T1000 (cell line): ENCODE measurements at regions not wholly inside any gene's neighbourhood (a gene's known extent, or its start where the extent isn't known, plus 50 kb on each side); places are given as distances from the start of the nearest gene placed in this dataset.
"Not testable (repeated sequence)": the region's sequence is repeated elsewhere in the genome, so short reads cannot be mapped to it uniquely, and the experiment has no call there.

Experiments used
- DNase-seq: peaks from one replicate; lab custom pipeline; 2025; ENCODE audit warnings: mixed read lengths; lab: John Stamatoyannopoulos, UW

DNA sequence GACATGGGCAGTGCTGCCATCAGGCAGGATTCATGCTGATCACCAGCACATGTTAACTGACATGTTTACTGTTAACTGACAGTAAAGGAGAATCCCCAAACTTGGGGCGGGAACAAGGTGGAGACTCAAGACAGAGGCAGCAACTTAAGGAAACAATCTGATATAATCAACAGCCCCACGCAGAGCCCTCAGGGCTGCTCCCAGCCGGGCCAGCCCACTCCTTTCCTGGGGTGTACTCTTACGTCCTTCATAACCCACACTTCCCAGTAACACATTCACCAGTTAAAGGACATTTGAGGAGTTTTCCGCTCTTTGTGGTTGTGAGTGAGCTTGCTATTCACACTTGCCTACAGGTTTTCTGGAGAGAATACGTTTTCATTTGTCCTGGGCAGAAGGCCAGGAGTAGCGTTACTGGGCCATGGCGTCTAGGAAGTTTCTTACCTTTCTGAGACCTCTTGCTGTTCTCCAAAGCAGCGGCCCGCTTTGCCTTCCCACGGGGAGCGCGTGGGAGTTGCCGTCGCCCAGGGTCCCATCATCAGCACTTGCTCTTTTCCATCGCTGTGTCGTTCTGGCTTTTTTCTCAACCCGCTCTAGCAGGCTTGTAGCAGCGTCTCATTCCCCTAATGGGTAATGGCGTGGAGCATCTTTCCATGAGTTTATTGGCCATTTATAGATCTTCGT is 56.4 kb downstream of the FOXF2 start:
- no peak for DNase-seq

DNA sequence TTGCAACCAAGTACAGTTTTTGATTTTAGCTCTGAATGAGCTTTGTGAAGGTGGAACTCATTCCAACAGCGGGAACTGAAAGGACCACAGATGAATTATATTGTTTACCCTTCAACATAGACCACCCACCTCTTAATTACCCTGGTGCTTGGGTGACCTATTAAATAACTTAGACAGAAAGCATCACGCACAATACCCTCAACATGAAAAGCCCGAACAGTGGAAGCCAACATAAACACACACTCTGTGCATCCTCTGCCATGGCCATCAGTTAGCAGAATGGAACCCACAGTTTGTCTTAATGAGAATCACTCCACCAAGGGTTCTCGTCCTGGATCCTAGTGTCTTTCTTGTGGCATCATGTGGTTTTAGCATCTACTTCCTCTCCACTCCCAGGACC is 60.5 kb downstream of the FOXF2 start:
- no peak for DNase-seq

DNA sequence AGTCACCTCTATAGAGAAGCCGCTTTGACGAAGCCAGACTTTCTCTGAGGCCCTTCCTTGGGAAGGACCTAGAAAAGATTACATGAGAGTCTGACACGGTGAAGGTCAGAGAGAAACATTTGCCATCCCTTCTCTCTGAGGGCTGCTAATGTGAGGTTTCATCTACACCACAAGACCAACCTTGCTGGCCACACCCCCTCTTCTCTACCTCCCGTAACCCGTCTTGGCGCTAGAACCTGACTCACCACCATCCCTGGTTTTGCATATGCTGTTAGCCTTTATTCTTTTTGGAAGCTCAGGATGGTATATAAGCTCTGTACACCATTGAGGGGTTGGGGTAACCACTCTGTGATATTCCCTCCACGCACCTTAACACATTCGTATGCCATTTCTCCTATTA is 63.6 kb downstream of the FOXF2 start:
- DNase-seq, result no peak

DNA sequence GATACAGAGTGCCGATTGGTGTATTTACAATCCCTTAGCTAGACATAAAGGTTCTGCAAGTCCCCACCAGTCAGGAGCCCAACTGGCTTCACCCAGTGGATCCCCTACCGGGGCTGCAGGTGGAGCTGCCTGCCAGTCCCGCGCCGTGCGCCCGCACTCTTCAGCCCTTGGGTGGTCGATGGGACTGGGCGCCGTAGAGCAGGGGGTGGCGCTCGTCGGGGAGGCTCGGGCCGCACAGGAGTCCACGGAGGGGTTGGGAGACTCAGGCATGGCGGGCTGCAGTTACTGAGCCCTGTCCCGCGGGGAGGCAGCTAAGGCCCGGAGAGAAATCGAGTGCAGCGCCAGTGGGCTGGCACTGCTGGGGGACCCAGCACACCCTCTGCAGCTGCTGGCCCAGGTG is 67.4 kb downstream of the FOXF2 start:
- not testable (repeated sequence) for DNase-seq

DNA sequence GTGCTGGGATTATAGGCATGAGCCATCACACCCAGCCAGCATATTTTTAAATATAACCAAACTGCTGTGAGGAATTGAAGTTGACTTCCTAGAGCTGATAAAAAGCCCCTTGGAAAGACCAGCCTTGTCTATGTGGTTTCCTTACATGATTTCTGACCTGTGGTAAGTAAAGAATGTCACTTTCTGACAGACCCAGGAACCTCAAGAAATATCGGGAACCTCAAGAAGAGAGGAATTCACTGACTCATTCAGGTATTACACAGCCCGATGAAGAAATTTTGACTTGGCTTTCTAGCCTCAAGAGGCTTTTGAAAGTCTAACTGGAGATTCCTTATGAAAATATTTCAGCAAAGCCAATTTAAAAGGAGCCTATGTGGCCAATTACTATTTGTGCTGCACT is 71.8 kb downstream of the FOXF2 start:
- DNase-seq, result no peak

DNA sequence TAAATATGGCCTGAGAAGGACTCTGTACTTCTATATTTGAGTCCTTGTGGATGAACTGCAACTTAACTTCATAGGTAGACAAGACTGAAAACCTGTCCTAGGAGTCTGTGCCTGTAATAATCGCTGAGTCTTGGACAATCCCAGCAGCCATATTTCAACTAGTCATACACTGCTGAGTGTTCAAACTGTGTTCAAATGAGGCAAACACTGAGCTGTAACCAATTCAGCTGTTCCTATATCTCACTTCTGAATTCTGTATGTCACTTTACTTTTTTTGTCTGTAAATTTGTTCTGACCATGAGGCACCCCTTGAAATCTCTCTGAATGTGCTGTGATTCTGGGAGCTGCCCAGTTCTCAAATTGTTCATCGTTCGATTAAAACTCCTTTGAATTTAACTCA is 72.4 kb downstream of the FOXF2 start:
- no peak for DNase-seq

DNA sequence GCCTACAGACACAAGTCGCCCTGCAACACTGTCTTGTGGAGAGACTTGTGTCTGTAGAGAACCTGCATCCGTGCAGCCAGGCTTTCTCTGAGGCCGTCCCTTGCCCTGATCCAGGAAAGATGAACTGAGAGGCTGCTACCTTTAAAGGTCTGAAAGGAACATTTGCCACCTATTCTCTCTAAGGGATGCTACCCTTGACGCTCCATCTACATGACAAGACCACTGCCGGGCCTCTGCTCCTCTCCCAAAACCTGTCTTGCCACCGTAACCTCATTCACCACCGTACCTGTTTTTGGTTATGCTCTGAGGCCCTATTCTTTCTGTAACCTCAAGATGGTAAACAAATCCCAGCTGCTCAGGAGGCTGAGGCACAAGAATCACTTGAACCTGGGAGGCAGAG is 73.9 kb downstream of the FOXF2 start:
- DNase-seq, result no peak

DNA sequence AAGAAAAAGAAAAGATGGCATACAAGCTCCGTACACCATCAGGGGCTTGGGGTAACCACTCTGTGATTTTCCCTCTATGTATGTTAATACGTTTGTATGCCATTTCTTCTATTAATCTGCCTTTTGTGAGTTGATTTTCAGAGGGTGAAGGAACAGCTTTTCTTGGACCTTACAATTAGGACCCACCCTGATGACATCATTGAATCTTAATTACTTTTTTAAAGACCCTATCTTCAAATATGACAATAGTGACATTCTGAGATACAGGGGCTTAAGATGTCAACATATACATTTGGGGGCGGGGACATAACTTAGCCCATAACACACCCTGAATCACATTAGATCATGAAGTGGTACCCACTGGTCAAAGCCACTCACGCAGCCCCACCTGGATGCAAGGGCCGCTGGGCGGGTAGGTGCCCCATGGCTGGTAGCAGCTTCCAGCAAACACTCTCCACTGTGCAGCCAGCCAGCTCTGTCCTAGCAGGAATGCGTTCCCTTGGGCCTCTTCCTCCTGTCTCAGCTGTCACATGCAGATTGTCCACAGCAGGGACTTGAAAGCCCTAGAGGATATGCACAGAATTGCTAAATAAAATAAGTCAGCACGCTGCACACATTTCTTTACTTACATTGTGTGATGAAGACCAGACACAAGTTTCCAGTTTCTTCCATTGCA is 74.5 kb downstream of the FOXF2 start:
- no peak for DNase-seq

DNA sequence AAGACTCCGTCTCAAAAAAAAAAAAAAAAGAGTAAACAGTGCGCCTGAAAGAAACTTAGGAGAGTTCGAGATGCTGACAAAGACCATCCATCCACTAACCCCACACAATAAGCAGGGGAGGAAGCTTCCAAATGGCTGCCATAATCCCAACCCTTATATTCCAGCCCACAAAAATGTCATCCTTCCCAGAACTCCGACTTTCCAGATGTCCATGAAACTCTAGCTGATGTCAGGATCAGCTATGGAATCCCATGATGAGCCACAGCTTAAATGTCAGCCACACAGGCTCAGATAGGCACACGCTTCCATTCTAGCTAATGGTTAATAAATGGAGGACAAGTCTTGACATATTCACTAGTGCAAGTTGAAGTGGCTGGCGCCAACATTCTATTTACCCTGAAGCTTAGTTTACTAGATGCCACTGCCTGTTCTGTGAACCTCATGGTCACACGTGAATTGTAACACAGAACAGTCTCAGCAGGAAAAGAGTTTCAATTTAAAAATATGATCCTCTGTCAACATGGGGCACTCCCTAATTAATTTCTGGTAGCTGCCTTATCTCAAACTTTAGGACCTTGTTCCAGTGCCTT is 75.5 kb downstream of the FOXF2 start:
- no peak for DNase-seq

DNA sequence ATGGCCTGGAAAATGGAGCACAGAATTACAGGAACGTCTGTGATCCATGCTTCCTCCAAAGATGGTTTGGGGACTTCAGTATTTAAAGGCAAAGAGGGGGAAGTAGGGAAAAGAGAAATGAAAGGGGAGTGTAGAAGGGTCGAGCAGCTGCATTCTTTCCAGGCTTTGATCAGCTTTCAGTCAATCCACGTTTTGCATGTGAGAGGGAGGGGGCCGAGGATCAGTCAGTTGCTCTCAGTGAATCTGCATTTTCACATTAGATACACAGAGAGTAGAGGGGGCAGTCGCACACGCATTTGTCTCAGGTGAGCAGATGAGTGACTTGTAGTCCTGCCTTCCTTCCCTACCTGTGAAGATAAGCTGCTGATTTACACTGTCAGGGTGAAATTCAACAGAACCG is 78.8 kb downstream of the FOXF2 start:
- no peak for DNase-seq

DNA sequence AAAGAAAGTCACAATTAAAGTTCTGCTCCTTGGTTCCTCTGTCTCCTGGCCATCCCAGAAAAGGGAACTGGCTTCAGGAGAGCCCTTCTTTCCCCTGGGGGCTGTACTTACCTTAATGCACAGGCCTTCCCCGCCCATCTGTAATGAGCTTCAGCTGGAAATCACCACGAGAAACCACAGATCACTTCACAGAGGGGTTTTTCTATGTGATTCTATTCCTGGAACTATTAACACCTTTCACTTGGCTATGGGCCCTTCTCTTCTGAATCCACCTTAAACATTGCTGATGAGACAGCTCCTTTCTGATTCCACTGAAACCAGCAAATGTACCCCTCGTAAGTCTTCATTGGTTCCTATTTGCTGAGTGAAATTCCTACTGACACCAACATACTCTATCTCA is 80.7 kb downstream of the FOXF2 start:
- no peak for DNase-seq

DNA sequence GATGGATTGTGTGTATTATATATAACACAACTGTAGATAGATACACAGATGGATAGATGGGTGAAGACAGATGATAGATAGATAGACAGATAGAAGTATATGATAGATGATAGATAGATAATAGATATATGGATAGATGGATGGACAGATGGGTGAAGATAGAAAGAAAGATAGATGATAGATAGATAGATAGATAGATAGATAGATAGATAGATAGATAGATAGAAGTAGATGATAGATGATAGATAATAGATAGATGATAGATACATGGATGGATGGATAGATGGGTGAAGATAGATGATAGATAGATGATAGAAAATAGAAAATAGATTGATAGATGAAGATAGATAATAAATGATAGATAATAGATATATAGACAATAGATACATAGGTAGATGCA is 83.3 kb downstream of the FOXF2 start:
- DNase-seq, result no peak

DNA sequence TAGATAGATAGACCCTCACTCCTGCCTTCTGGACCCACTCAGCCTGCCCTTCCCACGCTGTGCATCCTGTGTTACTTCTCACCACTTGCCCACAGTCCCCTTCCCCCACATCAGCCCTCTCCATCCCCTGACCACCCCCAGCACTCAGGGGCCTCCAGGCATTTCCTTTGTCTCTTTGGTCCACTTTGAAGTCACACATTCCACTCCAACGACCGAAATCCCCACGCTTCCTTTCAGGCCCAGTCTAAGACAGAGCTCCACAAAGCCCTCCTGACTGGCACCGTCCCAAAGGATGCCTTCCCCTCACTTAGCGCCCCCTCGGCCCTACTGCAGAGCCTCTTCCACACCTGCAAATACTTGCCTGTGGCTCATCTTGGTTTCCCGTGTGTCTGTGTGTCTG is 83.8 kb downstream of the FOXF2 start:
- no peak for DNase-seq

DNA sequence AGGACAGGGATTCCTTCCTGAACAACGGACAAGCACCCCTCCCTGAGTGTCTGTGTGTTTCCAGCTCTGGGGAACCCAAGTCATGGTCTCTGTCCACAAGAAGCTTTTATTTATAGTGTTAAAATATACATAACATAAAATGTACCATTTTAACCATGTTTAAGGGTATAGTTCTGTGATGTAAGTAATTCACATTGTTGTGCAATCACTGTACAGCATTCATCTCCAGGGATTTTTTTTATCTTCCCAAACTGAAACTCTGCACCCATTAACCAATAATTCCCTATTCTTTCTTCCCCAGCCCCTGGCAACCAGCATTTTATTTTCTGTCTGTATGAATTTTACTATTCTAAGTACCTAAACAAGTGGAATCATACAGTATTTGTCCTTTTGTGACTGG is 84.2 kb downstream of the FOXF2 start:
- no peak for DNase-seq

DNA sequence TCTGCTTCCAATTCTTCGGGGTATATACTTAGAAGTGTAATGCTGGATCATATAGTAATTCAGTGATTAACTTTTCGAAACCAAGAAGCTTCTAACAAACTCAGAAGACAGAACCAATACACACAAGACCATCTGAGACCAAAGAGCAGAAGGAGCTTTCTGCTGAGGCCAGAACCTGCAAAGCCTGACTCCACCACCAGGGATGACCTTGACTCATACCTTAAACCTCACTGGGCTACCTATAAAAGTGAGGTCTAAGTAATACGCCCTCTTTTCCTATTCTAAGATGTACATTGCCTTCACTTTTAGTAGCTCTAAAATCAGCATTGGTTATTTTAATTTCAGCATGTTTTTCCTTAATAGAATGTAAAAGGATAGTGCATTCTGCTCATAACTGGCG is 84.8 kb downstream of the FOXF2 start:
- no peak for DNase-seq

DNA sequence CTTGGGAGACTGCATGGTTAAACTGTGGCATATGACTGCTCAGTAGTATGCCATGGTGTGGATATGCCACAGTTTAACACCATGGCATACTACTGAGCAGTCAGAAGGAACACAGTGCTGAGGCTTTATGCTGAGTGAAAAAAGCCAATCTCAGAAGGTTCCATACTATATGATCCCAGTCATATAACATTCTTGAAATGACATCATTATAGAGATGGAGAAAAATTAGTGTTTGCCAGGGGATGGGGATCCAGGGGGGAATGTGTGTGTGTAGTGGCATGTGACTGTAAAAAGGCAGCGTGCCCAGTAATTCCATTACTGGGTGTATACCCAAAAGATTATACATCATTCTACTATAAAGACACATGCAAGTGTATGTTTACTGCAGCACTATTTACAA is 85.8 kb downstream of the FOXF2 start:
- DNase-seq, result no peak

DNA sequence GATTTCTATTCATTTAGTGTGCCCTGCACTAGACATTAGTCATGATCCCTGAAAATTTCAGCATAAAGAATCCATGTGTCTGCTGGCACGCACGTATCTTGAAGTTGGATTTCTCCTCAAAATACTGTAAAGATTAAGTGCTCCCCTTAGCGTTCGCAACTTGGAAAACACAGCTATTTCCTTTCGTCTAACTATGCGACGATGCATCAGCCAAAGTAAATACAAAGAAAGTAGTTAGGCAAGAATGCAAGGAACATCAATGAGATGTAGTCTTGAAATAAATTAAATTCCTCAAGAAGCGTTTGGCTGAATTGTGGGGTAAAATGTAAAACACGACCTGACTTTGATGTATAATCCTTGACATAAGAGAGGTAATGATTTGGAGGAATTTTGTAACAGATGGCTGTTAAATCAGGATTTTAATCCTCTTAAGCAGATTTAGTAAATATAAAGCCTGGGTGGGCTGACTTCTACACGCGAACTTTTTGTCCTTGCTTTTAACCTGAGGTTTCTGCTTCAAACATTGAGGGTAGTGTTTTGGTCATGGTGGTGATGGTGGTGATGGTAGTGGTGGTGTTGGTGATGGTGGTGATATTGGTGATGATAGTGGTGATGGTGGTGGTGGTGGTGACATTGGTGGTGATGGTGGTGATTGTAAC is 88.2 kb downstream of the FOXF2 start:
- DNase-seq, result no peak

DNA sequence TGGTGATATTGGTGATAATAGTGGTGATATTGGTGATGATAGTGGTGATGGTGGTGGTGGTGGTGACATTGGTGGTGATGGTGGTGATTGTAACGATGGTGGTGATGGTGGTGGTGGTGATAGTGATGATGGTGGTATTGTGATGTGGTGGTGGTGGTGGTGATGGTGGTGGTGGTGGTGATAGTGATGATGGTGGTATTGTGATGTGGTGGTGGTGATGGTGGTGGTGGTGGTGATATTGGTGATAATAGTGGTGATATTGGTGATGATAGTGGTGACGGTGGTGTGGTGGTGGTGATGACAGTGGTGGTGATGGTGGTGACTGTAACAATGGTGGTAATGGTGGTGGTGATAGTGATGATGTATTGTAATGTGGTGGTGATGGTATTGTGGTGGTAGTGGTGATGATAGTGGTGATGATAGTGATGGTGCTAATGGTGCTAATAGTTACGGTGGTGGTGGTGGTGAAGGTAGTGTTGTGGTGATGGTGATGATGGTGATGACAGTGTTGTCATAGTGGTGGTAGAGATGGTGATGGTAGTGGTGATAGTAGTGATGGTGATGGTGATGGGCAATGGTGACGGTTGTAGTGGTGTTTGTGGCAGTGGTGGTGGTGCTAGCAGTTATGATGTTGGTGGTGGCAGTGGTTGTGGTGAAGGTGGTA is 88.9 kb downstream of the FOXF2 start:
- not testable (repeated sequence) for DNase-seq

DNA sequence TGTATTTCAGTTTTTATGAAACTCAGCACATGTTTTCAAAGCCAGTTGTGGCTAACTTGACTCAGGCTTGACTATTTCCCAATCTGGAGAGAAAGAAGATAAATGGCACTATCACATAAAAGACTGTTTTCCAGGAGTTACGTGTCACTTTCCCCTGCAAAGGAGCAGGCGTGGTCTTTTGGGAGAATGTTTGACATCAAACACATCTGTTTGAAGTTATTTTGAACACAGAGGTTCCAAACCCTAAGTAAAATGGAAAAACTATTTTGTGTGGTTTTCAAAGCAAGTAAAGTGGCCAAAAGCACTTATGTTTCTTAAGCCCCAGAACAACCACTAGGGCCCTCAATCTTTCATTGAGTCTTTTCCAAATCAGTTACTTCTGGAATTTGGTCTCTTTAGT is 89.7 kb downstream of the FOXF2 start:
- no peak for DNase-seq

DNA sequence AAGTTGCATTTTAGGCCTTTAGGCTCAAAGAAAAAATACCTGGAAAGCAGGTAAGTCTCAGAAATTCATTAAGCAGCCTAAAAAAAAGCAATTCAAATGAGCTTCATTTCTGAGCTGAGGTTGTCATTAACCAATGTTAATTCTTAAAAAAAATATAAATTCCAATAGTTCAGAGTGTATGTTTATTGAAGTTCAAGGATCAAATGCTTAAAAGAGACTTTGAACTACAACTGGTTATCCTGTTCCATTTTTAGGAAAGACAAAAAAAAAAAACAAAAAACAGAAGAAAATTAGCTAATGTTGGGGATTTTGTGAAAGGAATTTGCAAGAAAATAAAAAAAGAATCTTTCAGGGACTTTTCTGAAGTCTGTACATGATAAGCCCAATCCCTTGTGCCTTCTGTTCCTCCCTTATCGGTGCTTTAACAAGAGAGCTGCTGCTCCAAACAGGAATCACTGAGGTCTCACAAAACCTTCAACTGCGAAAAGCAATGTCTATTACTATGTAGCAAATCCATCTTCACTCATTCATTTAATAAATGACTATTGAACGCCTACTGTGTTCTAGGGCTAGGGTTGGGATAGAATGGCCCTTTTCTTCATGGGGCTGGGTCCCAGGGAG is 90.3 kb downstream of the FOXF2 start:
- no peak for DNase-seq

DNA sequence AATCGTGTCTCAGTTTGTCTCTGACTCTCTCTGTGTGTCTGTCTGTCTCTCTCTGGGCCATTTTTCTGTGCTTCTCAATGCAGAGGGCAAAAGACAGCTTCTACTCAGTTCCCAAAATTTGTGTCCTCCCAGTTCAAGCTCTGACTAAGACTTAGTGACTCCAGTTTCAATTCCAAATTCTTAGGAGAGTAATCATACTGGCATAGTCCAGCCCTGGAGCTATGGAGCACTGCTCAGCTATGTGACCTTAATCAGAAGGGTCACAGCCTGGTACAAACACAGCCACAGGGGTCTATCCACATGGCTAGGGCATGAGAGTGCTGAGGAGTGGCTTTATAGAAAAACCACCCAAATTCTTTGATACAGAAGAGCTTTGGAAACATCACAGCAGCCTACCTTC is 91.9 kb downstream of the FOXF2 start:
- peak; percentile 77 for DNase-seq
